ENCODE measurements at regions not wholly inside any gene's neighbourhood (a gene's known extent, or its start where the extent isn't known, plus 50 kb on each side); places are given as distances from the start of the nearest gene placed in this dataset.

GRCh38 chr2:59905731-59906130, 647.7 kb downstream of the BCL11A start (continued):
- TF ChIP-seq, protein P1, sequence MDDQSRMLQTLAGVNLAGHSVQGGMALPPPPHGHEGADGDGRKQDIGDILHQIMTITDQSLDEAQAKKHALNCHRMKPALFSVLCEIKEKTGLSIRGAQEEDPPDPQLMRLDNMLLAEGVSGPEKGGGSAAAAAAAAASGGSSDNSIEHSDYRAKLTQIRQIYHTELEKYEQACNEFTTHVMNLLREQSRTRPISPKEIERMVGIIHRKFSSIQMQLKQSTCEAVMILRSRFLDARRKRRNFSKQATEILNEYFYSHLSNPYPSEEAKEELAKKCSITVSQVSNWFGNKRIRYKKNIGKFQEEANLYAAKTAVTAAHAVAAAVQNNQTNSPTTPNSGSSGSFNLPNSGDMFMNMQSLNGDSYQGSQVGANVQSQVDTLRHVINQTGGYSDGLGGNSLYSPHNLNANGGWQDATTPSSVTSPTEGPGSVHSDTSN (IDR thresholded peaks at IDR 0.05): no peak
- TF ChIP-seq MAFK (IDR thresholded peaks at IDR 0.05; ENCODE audit: partially characterized antibody) (no peak), ZFP36 (IDR thresholded peaks at IDR 0.05; ENCODE audit: borderline replicate concordance, partially characterized antibody) (no peak), HDAC2 (IDR thresholded peaks at IDR 0.05) (no peak), HEYL (CRISPR knock-in tag; IDR thresholded peaks at IDR 0.05) (no peak)

- no peak overlapping the region for H3K4me3 ChIP-seq
- 46% methylated on average over 9 of the region's 9 CpGs for WGBS (ENCODE audit: missing lambda C conversion rate)
- no peak overlapping the region for H3K27ac ChIP-seq
- FAIRE-seq (no peak), DNase-seq (ENCODE audit: low read depth in 1 of 2, low spot score in 1 of 2) (no peak), ATAC-seq (no peak)
- no peaks in the 10 kb centered on the region for H3K4me1 ChIP-seq
- H3K4me2 ChIP-seq: no peak overlapping the region
- POLR2A ChIA-PET: no interaction called here
- H3K9me3 ChIP-seq: no peaks in the 10 kb centered on the region
- CTCF ChIA-PET: no interaction called here
- no peak for TF ChIP-seq FOSB (CRISPR knock-in tag; IDR thresholded peaks at IDR 0.05)
- TF ChIP-seq E2F6 (IDR thresholded peaks at IDR 0.05; ENCODE audit: borderline replicate concordance, low read depth): no peak
- no peak for TF ChIP-seq HOXB5 (CRISPR knock-in tag; IDR thresholded peaks at IDR 0.05)
- TF ChIP-seq PHF8 (IDR thresholded peaks at IDR 0.05; ENCODE audit: borderline replicate concordance, low read depth): no peak
- no peak for TF ChIP-seq HOXB13 (CRISPR knock-in tag; IDR thresholded peaks at IDR 0.05; ENCODE audit: low read depth)
- TF ChIP-seq JUN (IDR thresholded peaks at IDR 0.05): no peak
- TF ChIP-seq ESRRA (IDR thresholded peaks at IDR 0.05; ENCODE audit: borderline replicate concordance, low read length): no peak
- TF ChIP-seq TFCP2L1 (CRISPR knock-in tag; IDR thresholded peaks at IDR 0.05): no peak
- no peak for TF ChIP-seq RFX5 (IDR thresholded peaks at IDR 0.05)
- no peak for TF ChIP-seq RCOR1 (IDR thresholded peaks at IDR 0.05; ENCODE audit: low read depth, low read length)
These were observed 649.4 kb downstream of the BCL11A start for GRCh38 chr2:59903994-59904544.

GRCh38 chr2:59900728-59901452, 652.6 kb downstream of the BCL11A start:
- ATAC-seq: no peak
- ChIA-PET POLR2A (no interaction called here), CTCF (no interaction called here)

DNA sequence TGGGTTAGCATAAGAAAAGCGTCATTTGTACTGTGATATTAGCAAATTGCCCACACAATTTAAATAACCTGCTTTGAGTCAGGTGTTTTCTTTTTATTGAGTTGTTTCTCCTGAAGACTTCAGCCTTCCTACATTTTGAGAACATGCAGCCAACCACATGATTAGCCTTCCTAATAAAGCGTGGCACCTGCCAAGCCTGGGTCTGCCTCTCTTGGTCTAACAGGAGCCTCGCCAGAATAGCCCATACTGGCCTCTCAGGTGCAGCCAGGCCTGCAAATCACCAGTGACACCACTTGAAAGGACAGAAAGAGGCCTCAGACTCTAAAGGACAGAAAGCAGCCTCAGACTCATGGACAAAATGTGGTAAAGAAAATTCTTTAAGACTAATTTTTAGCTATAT, 653.8 kb downstream of the BCL11A start:
- POLR2A ChIA-PET: no interaction called here
- Histone ChIP-seq H3K9me3 (no peaks in the 10 kb centered on the region), H3K27ac (no peak overlapping the region), H3K4me1 (no peaks in the 10 kb centered on the region), H3K4me2 (no peak overlapping the region), H3K4me3 (no peak overlapping the region)
- FAIRE-seq: no peak
- CTCF ChIA-PET: no interaction called here
- 4% methylated on average over 3 of the region's 3 CpGs for WGBS (ENCODE audit: missing lambda C conversion rate)
- no peak for ATAC-seq
- DNase-seq (ENCODE audit: low read depth in 1 of 2, low spot score in 1 of 2): no peak
- no peak for TF ChIP-seq CHD4 (IDR thresholded peaks at IDR 0.05; ENCODE audit: borderline replicate concordance)
- no peak for TF ChIP-seq EP300 (IDR thresholded peaks at IDR 0.05)
- TF ChIP-seq, protein P2, sequence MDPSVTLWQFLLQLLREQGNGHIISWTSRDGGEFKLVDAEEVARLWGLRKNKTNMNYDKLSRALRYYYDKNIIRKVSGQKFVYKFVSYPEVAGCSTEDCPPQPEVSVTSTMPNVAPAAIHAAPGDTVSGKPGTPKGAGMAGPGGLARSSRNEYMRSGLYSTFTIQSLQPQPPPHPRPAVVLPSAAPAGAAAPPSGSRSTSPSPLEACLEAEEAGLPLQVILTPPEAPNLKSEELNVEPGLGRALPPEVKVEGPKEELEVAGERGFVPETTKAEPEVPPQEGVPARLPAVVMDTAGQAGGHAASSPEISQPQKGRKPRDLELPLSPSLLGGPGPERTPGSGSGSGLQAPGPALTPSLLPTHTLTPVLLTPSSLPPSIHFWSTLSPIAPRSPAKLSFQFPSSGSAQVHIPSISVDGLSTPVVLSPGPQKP (IDR thresholded peaks at IDR 0.05; ENCODE audit: low read depth, low read length): no peak
- no peak for TF ChIP-seq CBX2 (IDR thresholded peaks at IDR 0.05; ENCODE audit: borderline replicate concordance, low read depth)
- no peak for TF ChIP-seq FOSB (CRISPR knock-in tag; IDR thresholded peaks at IDR 0.05)
- TF ChIP-seq HOXA7 (CRISPR knock-in tag; IDR thresholded peaks at IDR 0.05): no peak
- no peak for TF ChIP-seq ZSCAN20 (CRISPR knock-in tag; IDR thresholded peaks at IDR 0.05)
- TF ChIP-seq POLR2AphosphoS2 (conservative IDR thresholded peaks at IDR 0.05; ENCODE audit: low read length): no peak
- no peak for TF ChIP-seq FOXS1 (CRISPR knock-in tag; IDR thresholded peaks at IDR 0.05)
- TF ChIP-seq EHMT2 (IDR thresholded peaks at IDR 0.05; ENCODE audit: low read depth): no peak
- TF ChIP-seq, protein P3, sequence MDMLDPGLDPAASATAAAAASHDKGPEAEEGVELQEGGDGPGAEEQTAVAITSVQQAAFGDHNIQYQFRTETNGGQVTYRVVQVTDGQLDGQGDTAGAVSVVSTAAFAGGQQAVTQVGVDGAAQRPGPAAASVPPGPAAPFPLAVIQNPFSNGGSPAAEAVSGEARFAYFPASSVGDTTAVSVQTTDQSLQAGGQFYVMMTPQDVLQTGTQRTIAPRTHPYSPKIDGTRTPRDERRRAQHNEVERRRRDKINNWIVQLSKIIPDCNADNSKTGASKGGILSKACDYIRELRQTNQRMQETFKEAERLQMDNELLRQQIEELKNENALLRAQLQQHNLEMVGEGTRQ (IDR thresholded peaks at IDR 0.05): no peak
- no peak for TF ChIP-seq TFCP2L1 (CRISPR knock-in tag; IDR thresholded peaks at IDR 0.05)
- no peak for TF ChIP-seq HOXB13 (CRISPR knock-in tag; IDR thresholded peaks at IDR 0.05; ENCODE audit: low read depth)
- no peak for TF ChIP-seq KDM5A (IDR thresholded peaks at IDR 0.05)
- TF ChIP-seq, protein P4, sequence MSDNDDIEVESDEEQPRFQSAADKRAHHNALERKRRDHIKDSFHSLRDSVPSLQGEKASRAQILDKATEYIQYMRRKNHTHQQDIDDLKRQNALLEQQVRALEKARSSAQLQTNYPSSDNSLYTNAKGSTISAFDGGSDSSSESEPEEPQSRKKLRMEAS (IDR thresholded peaks at IDR 0.05): no peak
- no peak for TF ChIP-seq CBX8 (IDR thresholded peaks at IDR 0.05)
- no peak for TF ChIP-seq MYC (IDR thresholded peaks at IDR 0.05; ENCODE audit: borderline replicate concordance, low read length)

More at GRCh38 chr2:59900728-59901452, 652.6 kb downstream of the BCL11A start:
- TF ChIP-seq FOSB (CRISPR knock-in tag; IDR thresholded peaks at IDR 0.05) (no peak), MAZ (IDR thresholded peaks at IDR 0.05; ENCODE audit: borderline replicate concordance, low read depth, low read length) (no peak), CHD2 (IDR thresholded peaks at IDR 0.05; ENCODE audit: low read length, partially characterized antibody) (no peak), FOSL2 (IDR thresholded peaks at IDR 0.05) (no peak), FOSL2 (CRISPR knock-in tag; IDR thresholded peaks at IDR 0.05) (no peak), NPAS2 (CRISPR knock-in tag; IDR thresholded peaks at IDR 0.05; ENCODE audit: borderline replicate concordance) (no peak)
- H3K4me1 ChIP-seq: no peaks in the 10 kb centered on the region
- 21% methylated on average over 6 of the region's 6 CpGs for whole genome bisulfite sequencing (ENCODE audit: missing lambda C conversion rate)
- no peaks in the 10 kb centered on the region for H3K9me3 ChIP-seq
- no peak overlapping the region for H3K27ac ChIP-seq
- FAIRE-seq (no peak), DNase-seq (ENCODE audit: low read depth in 1 of 2, low spot score in 1 of 2) (no peak)
- no peak overlapping the region for H3K4me3 ChIP-seq
- H3K4me2 ChIP-seq: no peak overlapping the region

All from A549 (cell line).